Stimulated activated CD4-positive, alpha-beta T cell treated with anti-CD3 and anti-CD28 coated beads, Interleukin-4, amount 100 ng/mL, for 24 hours (primary cell): ENCODE measurements at regions not wholly inside any gene's neighbourhood (a gene's known extent, or its start where the extent isn't known, plus 50 kb on each side); places are given as distances from the start of the nearest gene placed in this dataset.
"Not testable (repeated sequence)": the region's sequence is repeated elsewhere in the genome, so short reads cannot be mapped to it uniquely, and the experiment has no call there.

Experiments
- DNase-seq: peaks from one replicate; pipeline ENCODE4 v3.0.0-alpha.2; 2020

DNA sequence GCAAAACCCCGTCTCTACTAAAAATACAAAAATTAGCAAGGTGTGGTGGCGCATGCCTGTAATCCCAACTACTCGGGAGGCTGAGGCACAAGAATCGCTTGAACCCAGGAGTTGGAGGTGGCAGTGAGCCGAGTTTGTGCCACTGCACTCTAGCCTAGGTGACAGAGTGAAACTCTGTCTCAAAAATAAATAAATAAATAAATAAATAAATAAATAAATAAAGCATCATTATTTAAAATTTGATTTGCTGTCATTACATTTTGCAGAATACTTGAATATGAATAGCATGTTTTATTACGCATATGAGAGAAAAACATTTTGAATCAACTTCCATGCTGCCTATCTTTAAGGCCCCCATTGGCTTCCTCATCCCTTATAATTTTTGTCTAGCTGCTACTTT is 53.4 kb upstream of the MED14 start:
- not testable (repeated sequence) for DNase-seq

DNA sequence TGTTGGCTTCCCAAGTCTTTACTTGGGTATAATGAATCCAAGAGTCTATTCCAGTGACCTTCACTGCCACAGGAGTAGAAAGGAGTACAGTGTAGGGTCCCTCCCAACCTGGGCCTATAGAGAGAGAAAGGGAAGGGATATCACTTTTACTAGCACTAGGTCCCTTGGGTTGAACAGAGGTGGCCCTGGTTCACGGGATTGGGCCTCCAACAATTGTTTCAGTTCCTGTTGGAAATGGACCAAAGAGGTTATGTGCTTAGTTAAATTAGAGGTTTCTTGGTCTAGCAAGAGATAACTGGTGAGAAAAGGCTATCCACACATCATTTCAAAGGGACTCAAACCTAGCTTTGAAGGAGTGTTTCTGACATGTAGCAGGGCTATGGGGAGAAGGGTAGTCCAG is 57.1 kb upstream of the MED14 start:
- DNase-seq: no peak

DNA sequence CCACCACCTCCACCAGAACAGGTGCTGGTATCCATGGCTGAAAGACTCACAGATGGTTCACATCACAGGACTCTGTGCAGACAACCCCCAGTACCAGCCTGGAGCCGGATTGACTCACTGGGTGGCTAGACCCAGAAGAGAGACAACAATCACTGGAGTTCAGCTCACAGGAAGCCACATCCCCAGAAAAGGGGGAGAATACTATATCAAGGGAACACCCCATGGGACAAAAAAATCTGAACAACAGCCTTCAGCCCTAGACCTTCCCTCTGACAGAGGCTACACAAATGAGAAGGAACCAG is 59.4 kb upstream of the MED14 start:
- DNase-seq: not testable (repeated sequence)

DNA sequence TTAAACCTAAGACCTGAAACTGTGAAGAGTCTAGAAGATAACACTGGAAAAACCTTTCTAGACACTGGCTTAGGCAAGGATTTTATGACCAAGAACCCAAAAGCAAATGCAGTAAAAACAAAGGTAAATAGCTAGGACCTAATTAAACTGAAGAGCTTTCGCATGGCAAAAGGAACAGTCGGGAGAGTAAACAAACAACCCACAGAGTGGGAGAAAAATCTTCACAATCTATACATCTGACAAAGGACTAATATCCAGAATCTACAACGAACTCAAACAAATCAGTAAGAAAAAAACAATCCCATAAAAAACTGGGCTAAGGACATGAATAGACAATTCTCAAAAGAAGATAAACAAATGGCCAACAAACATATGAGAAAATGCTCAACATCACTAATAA is 64.4 kb upstream of the MED14 start:
- DNase-seq: not testable (repeated sequence)

DNA sequence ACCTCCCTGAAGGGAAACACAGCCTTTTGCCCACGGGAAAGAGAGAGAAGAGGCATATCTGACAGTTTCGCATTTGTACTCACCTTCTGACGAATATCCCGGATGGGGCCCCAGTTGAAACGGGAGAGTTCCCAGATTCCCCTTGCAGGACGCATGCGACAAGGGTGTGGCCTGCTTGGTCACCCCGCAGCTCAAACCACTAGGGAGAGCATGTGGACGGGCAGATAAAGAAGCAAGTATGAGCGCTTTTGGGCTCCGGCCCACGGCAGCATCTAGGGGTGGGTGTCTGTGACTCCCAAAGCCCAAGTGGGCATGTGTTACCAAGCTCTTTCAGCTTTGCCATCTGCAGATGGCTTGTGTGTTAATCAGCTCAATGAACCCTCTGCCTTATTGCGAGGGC is 70.1 kb upstream of the MED14 start:
- DNase-seq: no peak

DNA sequence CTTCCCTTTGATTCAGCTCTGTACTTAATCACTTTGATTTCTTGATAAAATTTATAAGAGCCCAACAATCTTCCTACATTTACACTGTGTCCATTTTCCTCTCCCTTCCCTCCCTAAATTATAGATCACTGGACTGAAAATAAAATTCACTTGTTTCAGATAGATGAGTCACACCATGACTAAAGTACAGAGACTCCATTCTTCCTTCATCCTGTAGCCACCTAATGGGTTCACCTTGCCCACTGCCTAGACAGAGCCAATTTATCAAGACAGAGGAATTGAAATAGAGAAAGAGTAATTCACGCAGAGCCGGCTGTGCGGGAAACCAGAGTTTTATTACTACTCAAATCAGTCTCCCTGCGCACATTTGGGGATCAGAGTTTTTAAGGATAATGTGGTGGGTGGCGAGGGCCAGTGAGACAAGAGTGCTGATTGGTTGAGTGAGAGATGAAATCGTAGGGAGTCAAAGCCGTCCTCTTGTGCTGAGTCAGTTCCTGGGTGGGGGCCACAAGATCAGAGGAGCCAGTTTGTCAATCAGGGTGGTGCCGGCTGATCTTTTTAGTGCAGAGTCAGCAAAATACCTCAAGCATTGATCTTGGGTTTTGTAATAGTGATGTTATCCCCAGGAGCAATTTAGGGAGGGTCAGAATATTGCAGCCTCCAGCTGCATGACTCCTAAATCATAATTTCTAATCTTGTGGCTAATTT is 71.3 kb upstream of the MED14 start:
- DNase-seq: no peak

DNA sequence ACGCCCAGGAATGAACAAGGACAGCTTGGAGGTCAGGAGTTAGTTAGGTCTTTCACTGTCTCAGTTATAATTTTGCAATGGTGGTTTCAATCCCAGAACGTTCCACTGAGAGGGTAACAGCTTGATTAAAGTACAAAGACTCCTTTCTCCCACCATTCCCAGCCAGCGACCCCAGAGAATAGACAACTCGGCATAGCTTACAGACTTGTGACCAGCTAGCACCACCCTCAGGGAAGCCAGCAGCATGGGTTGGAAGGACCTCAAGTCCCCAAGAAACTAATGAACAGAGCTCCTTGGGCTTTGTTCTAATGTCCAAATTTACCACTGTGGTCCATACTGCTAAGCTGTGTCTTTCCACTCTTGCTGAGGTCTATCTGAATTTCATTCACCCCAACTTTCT is 72.0 kb upstream of the MED14 start:
- DNase-seq: no peak

DNA sequence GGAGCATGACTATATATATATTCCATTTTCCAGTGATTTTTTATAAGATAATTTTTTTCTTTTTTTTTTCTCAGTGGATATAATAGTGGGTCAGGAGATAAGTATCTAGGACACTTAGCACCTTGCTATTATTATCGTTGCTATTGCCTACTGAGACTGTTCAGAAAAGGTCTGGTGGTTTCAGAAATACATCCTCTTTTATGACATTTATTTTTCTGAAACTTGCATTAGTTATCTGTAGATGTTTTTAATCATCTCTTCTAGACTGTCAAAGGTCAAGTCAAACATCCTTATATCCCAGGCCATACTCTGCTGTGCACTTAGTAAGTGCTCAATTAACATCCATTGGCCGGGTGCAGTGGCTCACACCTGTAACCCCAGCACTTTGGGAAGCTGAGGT is 72.9 kb upstream of the MED14 start:
- DNase-seq: no peak

DNA sequence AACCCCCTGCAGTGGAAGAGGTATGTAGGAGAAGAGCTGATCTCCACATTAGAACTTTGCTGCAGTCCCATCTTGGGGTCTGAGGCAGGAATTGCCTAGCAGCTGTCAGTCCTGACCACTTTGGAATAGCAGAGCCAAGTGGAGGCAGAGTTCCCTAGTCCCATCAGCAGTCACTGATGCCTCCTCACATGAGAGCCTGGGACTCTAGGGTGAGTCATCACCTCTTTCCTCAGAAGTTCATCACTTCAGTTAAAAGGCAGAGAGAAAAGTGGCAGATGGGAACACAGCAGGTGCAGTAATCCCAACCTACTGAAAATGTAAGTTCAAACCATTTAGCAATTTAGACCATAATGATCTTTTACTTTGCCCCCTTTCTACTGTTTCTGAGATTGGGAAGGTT is 73.9 kb upstream of the MED14 start:
- DNase-seq: no peak

DNA sequence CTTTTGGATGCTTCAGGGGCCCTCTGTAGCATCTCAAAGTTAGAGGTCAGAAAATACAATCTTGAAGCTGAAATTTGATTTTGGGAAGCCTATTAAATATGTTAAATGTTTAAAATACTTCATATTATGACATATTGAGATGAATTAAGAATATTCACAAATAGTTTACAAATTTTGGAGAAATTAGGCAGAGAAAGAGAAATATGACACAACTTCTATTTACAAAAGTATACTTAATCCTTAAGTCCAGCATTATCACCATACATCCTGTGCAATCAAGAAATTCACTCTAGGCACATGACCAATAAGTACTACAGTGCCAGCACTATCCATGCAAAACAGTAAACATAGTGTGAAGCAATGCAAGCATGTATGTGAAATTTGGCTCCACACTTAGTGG is 79.7 kb upstream of the MED14 start:
- not testable (repeated sequence) for DNase-seq

DNA sequence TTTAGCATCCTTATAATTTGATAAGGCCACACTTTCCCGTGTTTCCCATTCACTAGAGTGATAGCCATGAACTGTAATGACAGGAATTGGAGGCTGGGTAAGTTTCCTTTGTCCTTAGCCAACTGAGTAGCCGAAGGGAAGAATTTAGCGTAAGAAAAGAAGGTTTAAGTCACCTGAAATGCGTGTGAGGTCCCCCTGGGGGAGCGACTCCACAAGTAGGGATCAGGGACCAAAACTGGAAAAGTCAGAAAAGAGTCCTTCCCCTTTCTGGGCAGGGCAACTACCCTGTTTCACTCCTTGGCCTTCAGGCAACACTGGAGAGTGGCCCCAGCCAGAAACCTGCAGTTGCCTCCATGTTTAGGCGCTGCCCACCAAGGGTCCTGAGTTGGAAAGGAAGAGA is 81.6 kb upstream of the MED14 start:
- no peak for DNase-seq

DNA sequence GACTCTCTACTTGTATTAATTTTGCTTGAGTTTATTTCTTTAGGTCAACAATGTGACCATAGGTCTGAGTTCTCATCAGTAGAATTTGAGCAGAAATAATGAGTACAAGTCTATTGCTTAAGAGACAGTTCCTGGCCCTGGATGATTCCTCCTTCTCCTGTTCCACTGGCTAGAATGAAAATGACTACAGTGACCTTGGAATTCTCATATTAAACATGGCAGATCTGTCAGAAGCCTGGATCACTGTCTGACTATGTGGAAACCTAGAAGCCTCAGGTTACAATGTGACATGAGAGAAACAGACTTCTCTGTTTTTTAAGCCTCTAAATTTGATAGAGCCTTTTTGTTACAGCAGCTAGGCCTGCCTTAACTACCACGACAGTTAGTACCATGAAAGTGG is 82.9 kb upstream of the MED14 start:
- DNase-seq: no peak

DNA sequence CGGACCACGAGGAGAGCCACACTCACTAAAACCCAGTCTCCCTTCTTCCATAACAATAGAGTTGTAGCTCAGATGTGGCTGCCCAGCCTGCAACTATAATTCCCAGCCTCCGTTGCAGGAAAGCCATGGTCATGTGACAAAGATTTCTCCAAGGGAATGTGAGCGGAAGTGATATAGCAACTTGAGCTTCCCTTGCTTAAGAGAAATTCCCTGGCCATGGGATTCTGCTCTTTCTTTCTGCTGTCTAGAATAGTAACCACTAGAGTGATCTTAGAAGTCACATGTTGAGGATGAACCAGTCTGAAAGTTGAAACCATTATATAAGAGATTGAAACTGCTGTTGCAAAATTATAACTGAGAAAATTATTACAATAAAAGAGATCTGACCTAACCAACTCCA is 86.4 kb upstream of the MED14 start:
- no peak for DNase-seq

DNA sequence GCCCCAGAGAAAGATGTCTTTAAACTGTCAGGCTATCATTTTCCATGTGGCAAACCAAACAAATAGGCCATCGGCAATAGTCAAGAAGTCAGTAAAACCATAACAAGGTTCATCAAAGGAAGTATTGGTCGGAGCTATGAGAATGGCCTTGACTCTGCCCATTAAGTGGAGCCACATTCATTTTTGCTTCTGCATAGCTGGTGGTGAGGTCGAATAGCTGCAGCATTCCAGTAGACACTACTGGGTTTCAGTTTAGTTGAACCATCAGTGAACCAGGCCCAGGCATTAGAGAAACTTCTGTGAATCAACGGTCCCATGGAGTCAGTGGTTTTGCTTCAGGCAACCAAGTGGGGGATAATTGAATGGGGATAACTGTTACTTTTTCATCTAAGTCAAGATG is 92.0 kb upstream of the MED14 start:
- DNase-seq: no peak

DNA sequence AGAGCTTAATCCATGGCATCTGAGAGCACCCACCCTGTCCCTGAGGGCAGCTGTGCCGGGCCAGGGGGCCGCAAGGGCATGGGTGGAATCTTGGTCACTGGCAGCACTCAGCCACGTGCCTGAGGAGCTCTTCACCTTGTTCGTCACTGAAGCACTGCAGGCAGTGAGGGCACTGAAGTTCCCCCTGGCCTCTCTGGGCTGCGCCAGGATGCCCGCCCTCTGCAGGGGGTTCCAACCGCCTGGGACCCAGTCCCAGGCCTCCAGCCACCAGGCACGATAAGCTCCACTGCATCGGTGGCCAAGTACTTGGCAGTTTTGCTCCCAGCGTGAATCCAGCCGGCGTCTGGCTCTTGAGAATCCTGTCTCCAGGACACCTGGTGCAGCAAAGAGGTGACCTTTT is 96.4 kb upstream of the MED14 start:
- DNase-seq: no peak

DNA sequence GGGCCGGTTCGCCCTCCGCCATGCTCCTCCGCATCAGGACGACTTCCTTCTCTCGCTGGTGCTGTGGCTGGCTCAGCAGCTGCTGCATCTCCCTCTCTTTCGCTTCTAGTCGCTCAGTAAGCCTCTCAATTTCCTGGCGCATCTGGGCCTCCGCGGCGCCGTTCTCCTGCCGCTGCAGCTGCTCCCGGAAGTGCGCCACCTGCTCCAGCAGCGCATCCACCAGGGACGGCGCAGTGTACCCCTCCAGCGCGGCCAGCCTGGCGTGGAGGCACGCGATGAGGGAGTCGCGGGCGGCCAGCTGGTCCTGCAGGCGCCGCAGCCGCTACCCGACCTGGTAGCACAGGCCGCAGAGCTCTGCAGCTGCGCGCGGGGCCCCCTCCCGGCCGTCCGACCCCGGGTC is 97.4 kb upstream of the MED14 start:
- no peak for DNase-seq

DNA sequence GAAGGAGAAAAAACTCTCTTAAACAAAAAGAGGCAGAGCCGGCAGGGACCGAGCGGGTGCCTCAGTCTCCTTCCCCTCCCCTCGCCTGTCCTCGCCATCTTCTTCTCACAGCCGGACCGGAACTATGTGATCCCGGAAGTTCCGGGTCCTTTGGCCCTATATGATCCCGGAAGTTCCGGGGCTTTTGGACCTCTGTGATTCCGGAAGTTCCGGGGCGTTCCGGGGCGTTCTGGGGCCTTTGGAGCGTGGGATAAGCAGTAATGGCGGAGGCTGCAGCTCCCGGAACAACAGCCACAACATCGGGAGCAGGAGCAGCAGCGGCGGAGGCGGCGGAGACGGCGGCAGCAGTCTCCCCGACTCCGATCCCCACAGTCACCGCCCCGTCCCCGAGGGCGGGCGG is 98.9 kb upstream of the MED14 start:
- no peak for DNase-seq

DNA sequence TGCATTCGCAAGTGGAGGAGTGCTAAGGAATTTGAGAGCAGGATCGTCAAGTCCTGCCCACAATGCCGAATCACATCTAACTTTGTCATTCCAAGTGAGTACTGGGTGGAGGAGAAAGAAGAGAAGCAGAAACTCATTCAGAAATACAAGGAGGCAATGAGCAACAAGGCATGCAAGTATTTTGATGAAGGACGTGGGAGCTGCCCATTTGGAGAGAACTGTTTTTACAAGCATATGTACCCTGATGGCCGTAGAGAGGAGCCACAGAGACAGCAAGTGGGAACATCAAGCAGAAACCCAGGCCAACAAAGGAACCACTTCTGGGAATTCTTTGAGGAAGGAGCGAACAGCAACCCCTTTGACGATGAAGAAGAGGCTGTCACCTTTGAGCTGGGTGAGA is 100.2 kb upstream of the MED14 start:
- DNase-seq: no peak

DNA sequence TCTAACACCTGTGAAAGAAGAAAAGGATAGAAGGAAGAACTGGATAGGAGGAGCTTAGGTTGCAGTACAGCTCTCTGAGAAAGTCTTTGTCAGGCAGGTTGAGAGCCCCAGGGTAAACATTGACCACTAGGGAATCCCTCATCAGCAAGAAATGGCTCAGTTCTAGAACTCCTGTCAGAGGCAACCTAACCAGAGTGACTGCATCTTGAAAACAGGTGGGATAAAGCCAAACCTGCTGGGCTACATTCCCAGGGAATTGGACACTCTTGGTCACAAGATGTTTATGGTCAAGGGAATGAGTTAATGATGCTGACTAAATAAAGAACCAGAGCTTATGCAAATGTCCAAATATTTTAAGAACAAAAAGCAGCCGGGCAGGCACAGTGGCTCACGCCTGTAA is 108.3 kb upstream of the MED14 start:
- DNase-seq: no peak

DNA sequence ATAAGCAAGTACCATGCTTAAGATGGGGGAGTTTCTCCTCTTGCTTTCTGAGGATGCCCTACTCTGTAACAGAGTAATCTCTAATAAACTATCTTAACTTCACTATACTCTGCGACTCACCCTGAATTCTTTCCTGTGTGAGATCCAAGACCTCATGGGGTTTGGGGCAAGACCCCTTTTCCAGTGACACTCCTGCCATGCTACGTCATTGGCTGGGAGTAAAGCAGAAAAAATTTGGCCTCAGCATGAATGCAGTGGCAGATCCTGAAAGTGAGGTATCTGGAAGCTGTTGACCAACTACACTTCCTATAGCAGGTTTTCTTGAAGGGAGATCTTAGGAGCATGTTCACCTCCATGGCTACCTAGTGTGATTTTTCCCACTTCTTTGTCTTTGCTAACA is 109.1 kb upstream of the MED14 start:
- no peak for DNase-seq

DNA sequence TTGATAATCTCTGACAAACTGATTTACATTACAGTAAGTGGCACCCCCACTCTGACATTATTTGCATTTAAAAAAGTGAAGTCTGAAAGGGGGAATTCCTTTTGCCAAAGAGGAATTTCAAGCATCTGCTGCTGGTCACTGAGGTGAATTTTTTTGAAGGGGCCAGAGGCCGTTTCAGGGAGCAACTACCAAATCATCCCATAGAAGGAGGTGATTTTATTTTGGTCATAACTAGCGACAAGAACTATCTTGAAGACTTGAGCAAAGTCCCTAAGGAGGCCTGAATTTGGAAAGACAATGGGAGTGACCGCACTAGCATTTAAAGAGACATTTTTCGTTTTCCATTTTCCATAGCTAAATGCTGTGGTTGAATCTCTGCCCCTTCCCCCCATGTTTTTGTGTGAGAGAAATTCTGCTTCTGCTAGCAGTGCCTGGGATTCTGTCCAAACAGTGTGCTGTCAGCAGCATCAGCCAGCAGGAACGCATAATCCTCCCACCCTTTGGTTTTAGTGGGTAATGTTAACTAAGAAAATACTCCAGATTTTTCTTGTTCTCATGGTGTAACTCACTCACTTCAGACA is 110.1 kb upstream of the MED14 start:
- DNase-seq: no peak

DNA sequence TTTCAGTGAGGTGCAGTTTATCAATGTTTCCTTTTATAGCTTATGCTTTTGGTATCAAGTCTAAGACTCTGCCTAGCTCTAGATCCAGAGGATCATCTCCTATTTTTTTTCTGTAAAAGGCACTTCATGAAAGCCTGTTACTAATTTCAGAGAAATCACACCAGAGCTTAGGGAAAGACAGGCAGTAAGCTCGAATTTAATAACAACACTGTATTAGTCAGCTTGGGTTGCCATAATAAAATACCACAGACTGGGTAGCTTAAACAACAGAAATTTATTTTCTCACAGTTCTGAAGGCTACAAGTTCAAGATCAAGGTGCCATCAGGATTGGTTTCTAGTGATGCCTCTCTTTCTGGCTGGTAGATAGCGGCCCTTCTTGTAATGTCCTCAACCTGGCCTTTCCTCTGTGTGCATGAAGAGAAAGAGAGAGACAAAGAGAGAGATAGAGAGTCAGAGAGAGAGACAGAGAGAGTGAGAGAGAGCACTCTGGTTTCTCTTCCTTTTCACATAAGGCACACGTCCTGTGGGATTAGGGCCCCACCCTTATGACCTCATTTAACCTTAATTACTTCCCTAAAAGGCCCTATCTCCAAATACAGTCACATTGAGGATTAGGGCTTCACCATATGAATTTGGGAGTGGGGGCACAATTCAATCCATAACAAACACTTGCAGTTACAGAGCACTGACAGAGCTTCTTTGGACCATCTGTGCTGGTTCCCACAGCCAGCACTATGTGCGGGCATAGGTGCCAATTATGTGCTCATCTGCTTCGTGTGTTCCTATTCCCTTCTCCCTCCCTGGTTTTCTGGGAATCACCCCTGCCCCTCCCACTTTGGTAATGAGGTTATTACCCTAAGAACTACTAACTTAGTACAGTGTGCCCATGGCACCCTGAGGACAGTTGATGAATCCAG is 114.8 kb upstream of the MED14 start:
- DNase-seq: no peak

DNA sequence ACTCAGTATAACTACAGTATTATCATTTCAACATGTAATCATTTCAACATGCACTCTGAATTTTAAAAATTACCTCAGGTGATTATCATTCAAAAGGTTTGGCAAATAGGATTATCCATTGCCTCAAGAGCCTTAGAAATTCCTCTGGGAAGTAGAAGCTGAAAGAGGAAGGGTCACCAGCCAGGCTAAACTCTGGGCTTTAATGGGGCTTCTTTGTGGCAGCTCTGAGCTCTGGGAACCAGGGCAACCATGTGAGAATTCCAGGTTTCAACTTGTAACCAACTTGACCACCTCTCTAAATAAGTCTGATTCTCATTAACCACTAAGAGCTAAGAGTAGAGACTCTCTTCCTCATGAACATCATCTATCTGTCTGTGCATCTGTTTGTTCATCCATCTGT is 117.2 kb upstream of the MED14 start:
- DNase-seq: no peak
